ENCODE measurements at regions not wholly inside any gene's neighbourhood (a gene's known extent, or its start where the extent isn't known, plus 50 kb on each side); places are given as distances from the start of the nearest gene placed in this dataset.

DNA sequence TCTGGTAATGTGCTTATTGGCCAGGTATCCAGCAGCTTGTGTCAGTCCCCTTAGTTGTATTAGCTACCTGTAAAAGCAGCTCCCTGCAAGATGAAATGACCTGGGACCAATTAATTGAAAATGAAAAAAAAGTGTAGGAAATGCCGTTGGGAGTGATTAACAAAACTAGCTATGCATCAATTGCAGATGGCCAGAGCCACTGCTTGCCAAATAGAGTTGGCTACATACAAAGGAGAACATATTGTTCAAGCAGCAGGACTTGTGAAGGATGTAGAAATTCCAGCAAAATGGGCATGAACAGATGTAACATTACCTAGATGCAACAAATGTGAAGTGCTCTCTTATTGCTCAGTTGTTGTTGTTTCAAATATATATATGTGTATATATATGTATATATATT is 300.5 kb downstream of the PCDH17 start (continued):
- TF ChIP-seq, protein P1, sequence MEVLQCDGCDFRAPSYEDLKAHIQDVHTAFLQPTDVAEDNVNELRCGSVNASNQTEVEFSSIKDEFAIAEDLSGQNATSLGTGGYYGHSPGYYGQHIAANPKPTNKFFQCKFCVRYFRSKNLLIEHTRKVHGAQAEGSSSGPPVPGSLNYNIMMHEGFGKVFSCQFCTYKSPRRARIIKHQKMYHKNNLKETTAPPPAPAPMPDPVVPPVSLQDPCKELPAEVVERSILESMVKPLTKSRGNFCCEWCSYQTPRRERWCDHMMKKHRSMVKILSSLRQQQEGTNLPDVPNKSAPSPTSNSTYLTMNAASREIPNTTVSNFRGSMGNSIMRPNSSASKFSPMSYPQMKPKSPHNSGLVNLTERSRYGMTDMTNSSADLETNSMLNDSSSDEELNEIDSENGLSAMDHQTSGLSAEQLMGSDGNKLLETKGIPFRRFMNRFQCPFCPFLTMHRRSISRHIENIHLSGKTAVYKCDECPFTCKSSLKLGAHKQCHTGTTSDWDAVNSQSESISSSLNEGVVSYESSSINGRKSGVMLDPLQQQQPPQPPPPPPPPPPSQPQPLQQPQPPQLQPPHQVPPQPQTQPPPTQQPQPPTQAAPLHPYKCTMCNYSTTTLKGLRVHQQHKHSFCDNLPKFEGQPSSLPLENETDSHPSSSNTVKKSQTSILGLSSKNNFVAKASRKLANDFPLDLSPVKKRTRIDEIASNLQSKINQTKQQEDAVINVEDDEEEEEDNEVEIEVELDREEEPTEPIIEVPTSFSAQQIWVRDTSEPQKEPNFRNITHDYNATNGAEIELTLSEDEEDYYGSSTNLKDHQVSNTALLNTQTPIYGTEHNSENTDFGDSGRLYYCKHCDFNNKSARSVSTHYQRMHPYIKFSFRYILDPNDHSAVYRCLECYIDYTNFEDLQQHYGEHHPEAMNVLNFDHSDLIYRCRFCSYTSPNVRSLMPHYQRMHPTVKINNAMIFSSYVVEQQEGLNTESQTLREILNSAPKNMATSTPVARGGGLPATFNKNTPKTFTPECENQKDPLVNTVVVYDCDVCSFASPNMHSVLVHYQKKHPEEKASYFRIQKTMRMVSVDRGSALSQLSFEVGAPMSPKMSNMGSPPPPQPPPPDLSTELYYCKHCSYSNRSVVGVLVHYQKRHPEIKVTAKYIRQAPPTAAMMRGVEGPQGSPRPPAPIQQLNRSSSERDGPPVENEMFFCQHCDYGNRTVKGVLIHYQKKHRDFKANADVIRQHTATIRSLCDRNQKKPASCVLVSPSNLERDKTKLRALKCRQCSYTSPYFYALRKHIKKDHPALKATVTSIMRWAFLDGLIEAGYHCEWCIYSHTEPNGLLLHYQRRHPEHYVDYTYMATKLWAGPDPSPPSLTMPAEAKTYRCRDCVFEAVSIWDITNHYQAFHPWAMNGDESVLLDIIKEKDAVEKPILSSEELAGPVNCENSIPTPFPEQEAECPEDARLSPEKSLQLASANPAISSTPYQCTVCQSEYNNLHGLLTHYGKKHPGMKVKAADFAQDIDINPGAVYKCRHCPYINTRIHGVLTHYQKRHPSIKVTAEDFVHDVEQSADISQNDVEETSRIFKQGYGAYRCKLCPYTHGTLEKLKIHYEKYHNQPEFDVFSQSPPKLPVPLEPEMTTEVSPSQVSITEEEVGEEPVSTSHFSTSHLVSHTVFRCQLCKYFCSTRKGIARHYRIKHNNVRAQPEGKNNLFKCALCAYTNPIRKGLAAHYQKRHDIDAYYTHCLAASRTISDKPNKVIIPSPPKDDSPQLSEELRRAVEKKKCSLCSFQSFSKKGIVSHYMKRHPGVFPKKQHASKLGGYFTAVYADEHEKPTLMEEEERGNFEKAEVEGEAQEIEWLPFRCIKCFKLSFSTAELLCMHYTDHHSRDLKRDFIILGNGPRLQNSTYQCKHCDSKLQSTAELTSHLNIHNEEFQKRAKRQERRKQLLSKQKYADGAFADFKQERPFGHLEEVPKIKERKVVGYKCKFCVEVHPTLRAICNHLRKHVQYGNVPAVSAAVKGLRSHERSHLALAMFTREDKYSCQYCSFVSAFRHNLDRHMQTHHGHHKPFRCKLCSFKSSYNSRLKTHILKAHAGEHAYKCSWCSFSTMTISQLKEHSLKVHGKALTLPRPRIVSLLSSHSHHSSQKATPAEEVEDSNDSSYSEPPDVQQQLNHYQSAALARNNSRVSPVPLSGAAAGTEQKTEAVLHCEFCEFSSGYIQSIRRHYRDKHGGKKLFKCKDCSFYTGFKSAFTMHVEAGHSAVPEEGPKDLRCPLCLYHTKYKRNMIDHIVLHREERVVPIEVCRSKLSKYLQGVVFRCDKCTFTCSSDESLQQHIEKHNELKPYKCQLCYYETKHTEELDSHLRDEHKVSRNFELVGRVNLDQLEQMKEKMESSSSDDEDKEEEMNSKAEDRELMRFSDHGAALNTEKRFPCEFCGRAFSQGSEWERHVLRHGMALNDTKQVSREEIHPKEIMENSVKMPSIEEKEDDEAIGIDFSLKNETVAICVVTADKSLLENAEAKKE (CRISPR knock-in tag; IDR thresholded peaks at IDR 0.05): no peak
- TF ChIP-seq POLR2AphosphoS5 (IDR thresholded peaks at IDR 0.05; ENCODE audit: low read depth) (no peak), JUNB (IDR thresholded peaks at IDR 0.05; ENCODE audit: unreplicated experiment) (no peak), ETS1 (IDR thresholded peaks at IDR 0.05) (no peak), ZNF331 (CRISPR knock-in tag; IDR thresholded peaks at IDR 0.05; ENCODE audit: low read depth) (no peak), CTCF (conservative IDR thresholded peaks at IDR 0.05; ENCODE audit: low read depth in 2 of 2) (no peak)

GRCh38 chr13:57933606-57934005 is 302.1 kb downstream of the PCDH17 start:
- H3K79me2 ChIP-seq (replicated peaks; ENCODE audit: insufficient read depth): no peaks in the 10 kb centered on the region
- H3K27ac ChIP-seq (ENCODE audit: low read depth): no peak overlapping the region
- no peak for DNase-seq (ENCODE audit: low spot score)
- Mint-ChIP-seq H3K27ac (no peak overlapping the region), H3K27me3 (ENCODE audit: insufficient read depth, low read depth, poor library complexity) (no peaks in the 10 kb centered on the region), H3K9me3 (no peaks in the 10 kb centered on the region), H3K4me1 (peaks cover 9% of the 10 kb centered on the region; the same call in 2 of the 3 replicates), H3K36me3 (ENCODE audit: low read depth) (no peaks in the 10 kb centered on the region), H3K4me3 (no peak overlapping the region)
- H3K4me1 ChIP-seq (ENCODE audit: insufficient read depth): peaks cover 3% of the 10 kb centered on the region; the same call in 1 of the 2 replicates
- H3K4me2 ChIP-seq: no peak overlapping the region
- H3K27me3 ChIP-seq (ENCODE audit: insufficient read depth): no peaks in the 10 kb centered on the region
- no peak overlapping the region for H3K4me3 ChIP-seq
- H4K20me1 ChIP-seq (replicated peaks; ENCODE audit: insufficient read depth): no peaks in the 10 kb centered on the region
- no peak for ATAC-seq
- H3F3A ChIP-seq (replicated peaks; ENCODE audit: low read depth): no peaks in the 10 kb centered on the region
- H2AFZ ChIP-seq: no peak overlapping the region
- H3K9me2 ChIP-seq (ENCODE audit: insufficient read depth): no peaks in the 10 kb centered on the region
- H3K36me3 ChIP-seq (ENCODE audit: insufficient read depth): no peaks in the 10 kb centered on the region
- TF ChIP-seq, protein P1 (CRISPR knock-in tag; IDR thresholded peaks at IDR 0.05): no peak

Measured in GM23338 (cell line).